Neuronal stem cell (in vitro differentiated cells): ENCODE measurements at regions not wholly inside any gene's neighbourhood (a gene's known extent, or its start where the extent isn't known, plus 50 kb on each side); places are given as distances from the start of the nearest gene placed in this dataset.

ENCODE experiments used
- DNase-seq: peaks from one replicate; pipeline ENCODE4 v3.0.0-alpha.2; 2013; ENCODE audit warnings: low spot score
- H2AFZ ChIP-seq: one replicate; pipeline ENCODE4 v1.6.1; 2013; ENCODE audit warnings: mild to moderate bottlenecking, low read length, inconsistent platforms
- H2AK5ac ChIP-seq: 2 replicates; pipeline ENCODE4 v1.6.1; 2013; ENCODE audit warnings: low read depth, mild to moderate bottlenecking, inconsistent platforms, low read length, moderate library complexity, mixed read lengths
- H2BK120ac ChIP-seq: 2 replicates; pipeline ENCODE4 v1.6.1; 2013; ENCODE audit warnings: low read depth, mild to moderate bottlenecking, inconsistent platforms, low read length, moderate library complexity, mixed read lengths
- H2BK12ac ChIP-seq: one replicate; pipeline ENCODE4 v1.6.1; 2013; ENCODE audit warnings: low read length, inconsistent platforms
- H2BK15ac ChIP-seq: 2 replicates; pipeline ENCODE4 v1.6.1; 2013; ENCODE audit warnings: mild to moderate bottlenecking, low read length, inconsistent platforms, mixed read lengths
- H2BK5ac ChIP-seq: one replicate; pipeline ENCODE4 v1.6.1; 2013; ENCODE audit warnings: inconsistent platforms, mild to moderate bottlenecking, low read length, moderate library complexity
- H3K14ac ChIP-seq: one replicate; pipeline ENCODE4 v1.6.1; 2013; ENCODE audit warnings: low read length, inconsistent platforms
- H3K18ac ChIP-seq: 2 replicates; pipeline ENCODE4 v1.6.1; 2013; ENCODE audit warnings: low read length, inconsistent platforms
- H3K23ac ChIP-seq: 2 replicates; pipeline ENCODE4 v1.6.1; 2013; ENCODE audit warnings: low read depth, mild to moderate bottlenecking, mixed read lengths, low read length, inconsistent platforms; ENCODE audit not compliant: poor library complexity
- H3K27ac ChIP-seq: replicated peaks from 3 replicates; pipeline ENCODE4 v1.5.1; 2013; ENCODE audit warnings: low read length, inconsistent platforms
- H3K27me3 ChIP-seq, 3 experiments: 2 replicates each; pipeline ENCODE4 v1.6.1; 2013; ENCODE audit warnings: low read length in 3 of 3, mild to moderate bottlenecking in 2 of 3, inconsistent platforms in 1 of 3, low read depth in 1 of 3, mixed read lengths in 1 of 3, moderate library complexity in 1 of 3; ENCODE audit not compliant: control insufficient read depth in 3 of 3, insufficient read depth in 3 of 3
- H3K36me3 ChIP-seq, 2 donors: replicated peaks in 1 of 2; 2 replicates each; pipeline ENCODE4 v1.6.1; 2013; ENCODE audit warnings: low read length in 2 of 2; ENCODE audit not compliant: control insufficient read depth in 2 of 2, insufficient read depth in 2 of 2
- H3K4ac ChIP-seq: 2 replicates; pipeline ENCODE4 v1.6.1; 2013; ENCODE audit warnings: inconsistent platforms, mild to moderate bottlenecking, low read length, moderate library complexity
- H3K4me1 ChIP-seq, 2 donors: 1 replicate in 1 of 2; 2 replicates in 1 of 2; pipeline ENCODE4 v1.6.1; 2013; ENCODE audit warnings: low read length in 2 of 2, low read depth in 1 of 2; ENCODE audit not compliant: control insufficient read depth in 2 of 2, insufficient read depth in 1 of 2
- H3K4me2 ChIP-seq: one replicate; pipeline ENCODE4 v1.6.1; 2013; ENCODE audit warnings: mild to moderate bottlenecking, low read length, inconsistent platforms; ENCODE audit not compliant: insufficient read depth, poor library complexity, severe bottlenecking
- H3K4me3 ChIP-seq, 2 donors: 2 replicates each; pipeline ENCODE4 v1.5.1; 2013; ENCODE audit warnings: low read length in 2 of 2, mild to moderate bottlenecking in 2 of 2, inconsistent platforms in 1 of 2, moderate library complexity in 1 of 2
- H3K79me1 ChIP-seq: one replicate; pipeline ENCODE4 v1.6.1; 2013; ENCODE audit warnings: low read depth, mild to moderate bottlenecking, inconsistent platforms, low read length, moderate library complexity
- H3K9ac ChIP-seq: one replicate; pipeline ENCODE4 v1.6.1; 2013; ENCODE audit warnings: mild to moderate bottlenecking, low read depth, low read length, inconsistent platforms; ENCODE audit not compliant: poor library complexity
- H3K9me3 ChIP-seq, 2 donors: replicated peaks in 1 of 2; 2 replicates each; pipeline versions ENCODE3 to v1.6.1; 2013; ENCODE audit warnings: low read length in 2 of 2, mild to moderate bottlenecking in 2 of 2, inconsistent platforms in 1 of 2, low read depth in 1 of 2, mixed read lengths in 1 of 2, moderate library complexity in 1 of 2; ENCODE audit not compliant: control insufficient read depth in 2 of 2, insufficient read depth in 1 of 2
- H4K8ac ChIP-seq: one replicate; pipeline ENCODE4 v1.6.1; 2013; ENCODE audit warnings: low read depth, mild to moderate bottlenecking, inconsistent platforms, low read length, moderate library complexity
- H4K91ac ChIP-seq: one replicate; pipeline ENCODE4 v1.6.1; 2013; ENCODE audit warnings: low read length, low read depth, mild to moderate bottlenecking, inconsistent platforms; ENCODE audit not compliant: poor library complexity
- WGBS, 2 donors: extraction: QIAGEN DNeasy Blood & Tissue Kit; methylation state at CpG; one replicate each; pipeline ENCODE4 v1.1.7; 2013; ENCODE audit warnings: missing lambda C conversion rate in 2 of 2, mixed read lengths in 1 of 2; ENCODE audit not compliant: insufficient read length in 2 of 2, insufficient replicate concordance in 1 of 2; ENCODE audit errors: extremely low coverage in 2 of 2; 5-methylcytosine and 5-hydroxymethylcytosine counted together

DNA sequence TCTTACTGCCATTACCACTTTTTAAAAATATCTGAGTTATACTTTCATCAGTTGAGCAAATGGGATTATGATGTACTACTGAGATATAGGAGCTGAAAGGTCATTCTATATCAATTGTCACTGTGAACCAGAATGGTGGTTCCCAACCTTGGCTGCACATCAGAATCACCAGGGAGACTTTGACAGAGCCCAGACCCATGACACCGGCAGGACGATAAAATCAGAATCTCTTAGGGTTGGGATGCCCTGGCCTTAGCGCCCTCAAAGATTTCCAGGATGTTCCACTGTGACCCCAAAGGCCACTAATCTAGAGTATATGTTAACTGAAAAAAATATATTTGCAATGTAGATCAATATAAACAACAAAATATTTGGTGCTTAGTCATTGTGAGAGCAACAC is 355.1 kb downstream of the LIG4 start:
- Histone ChIP-seq H3K18ac (no peak overlapping the region), H2AK5ac (no peak overlapping the region), H3K4ac (no peak overlapping the region), H3K36me3 (no peaks in the 10 kb centered on the region), H3K9ac (no peak overlapping the region), H2BK120ac (no peak overlapping the region), H2BK12ac (no peak overlapping the region), H4K8ac (no peak overlapping the region), H3K9me3 (no peaks in the 10 kb centered on the region), H3K4me1 (no peaks in the 10 kb centered on the region), H3K27ac (no peak overlapping the region), H4K91ac (no peak overlapping the region), H2BK5ac (no peak overlapping the region), H3K4me3 (no peak overlapping the region), H3K27me3 (peaks cover 0 to 6% (median 3%) of the 10 kb centered on the region in 3 experiments), H3K79me1 (peaks cover 1% of the 10 kb centered on the region), H2AFZ (no peak overlapping the region), H3K23ac (no peak overlapping the region), H3K14ac (no peak overlapping the region), H2BK15ac (no peak overlapping the region), H3K4me2 (no peak overlapping the region)
- no peak for DNase-seq
- WGBS, 2 donors = no CpG with 5 or more reads among the region's 3 CpGs

DNA sequence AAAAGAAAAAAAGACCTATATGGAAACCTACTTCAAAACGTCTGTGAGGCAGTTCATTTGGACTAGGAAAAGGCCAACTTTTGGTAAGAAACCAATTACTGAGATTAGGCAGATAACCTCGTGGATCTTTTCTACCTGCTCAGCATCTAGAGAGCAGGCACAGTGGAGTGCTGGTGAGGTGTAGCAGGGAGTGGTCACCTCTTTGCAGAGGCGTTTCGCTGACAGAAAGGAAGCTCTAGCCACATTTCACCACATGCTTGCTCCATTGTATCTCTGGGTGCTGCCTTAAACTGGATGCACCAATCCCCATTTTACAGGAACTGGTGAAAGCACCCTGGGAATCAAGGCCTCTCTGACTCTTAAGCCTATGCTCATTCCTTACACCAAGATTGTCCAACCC is 360.5 kb downstream of the LIG4 start:
- DNase-seq = no peak
- no peak overlapping the region for H2AFZ ChIP-seq
- no peaks in the 10 kb centered on the region for H3K27me3 ChIP-seq
- no peak overlapping the region for H2BK5ac ChIP-seq
- no peak overlapping the region for H2BK120ac ChIP-seq
- H4K91ac ChIP-seq = no peak overlapping the region
- WGBS, 2 donors = no CpG with 5 or more reads among the region's 4 CpGs
- no peak overlapping the region for H2BK12ac ChIP-seq
- H3K4me3 ChIP-seq = no peak overlapping the region
- H3K27ac ChIP-seq = no peak overlapping the region
- no peak overlapping the region for H2AK5ac ChIP-seq
- H3K4me2 ChIP-seq = no peak overlapping the region
- no peak overlapping the region for H3K9ac ChIP-seq
- no peaks in the 10 kb centered on the region for H3K9me3 ChIP-seq
- H4K8ac ChIP-seq = no peak overlapping the region
- H3K18ac ChIP-seq = no peak overlapping the region
- H3K23ac ChIP-seq = no peak overlapping the region
- H3K4me1 ChIP-seq = peaks cover 0 to 2% of the 10 kb centered on the region in 2 donors
- no peak overlapping the region for H2BK15ac ChIP-seq
- H3K4ac ChIP-seq = no peak overlapping the region
- no peaks in the 10 kb centered on the region for H3K36me3 ChIP-seq
- H3K14ac ChIP-seq = no peak overlapping the region
- H3K79me1 ChIP-seq = peaks cover 1% of the 10 kb centered on the region

DNA sequence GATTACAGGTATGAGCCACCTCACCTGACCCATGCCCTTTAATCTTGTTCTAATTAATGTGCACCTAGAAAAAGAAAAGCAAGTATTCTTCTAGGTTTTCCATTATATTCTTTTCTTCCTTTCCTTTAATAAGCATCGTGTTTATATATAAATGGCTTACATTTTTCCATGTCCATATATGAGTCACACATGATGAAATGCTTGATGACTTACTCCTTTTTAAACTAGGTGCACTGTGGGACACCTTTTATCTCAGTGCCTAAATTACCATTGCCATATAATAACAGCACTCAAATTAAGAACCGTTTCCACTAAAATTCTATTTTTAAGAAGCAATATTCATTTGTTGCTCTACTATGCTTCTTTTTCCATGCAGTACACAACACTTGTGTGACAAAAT is 363.3 kb downstream of the LIG4 start:
- Histone ChIP-seq H3K18ac (no peak overlapping the region), H3K4me2 (no peak overlapping the region), H3K4me3 (no peak overlapping the region), H3K23ac (no peak overlapping the region), H3K4me1 (peaks cover 0 to 7% of the 10 kb centered on the region in 2 donors), H2AFZ (no peak overlapping the region), H2BK120ac (no peak overlapping the region), H3K36me3 (no peaks in the 10 kb centered on the region), H2BK5ac (no peak overlapping the region), H3K27ac (no peak overlapping the region), H2BK12ac (no peak overlapping the region), H4K91ac (no peak overlapping the region), H3K9me3 (no peaks in the 10 kb centered on the region), H3K4ac (no peak overlapping the region), H3K9ac (no peak overlapping the region), H2BK15ac (no peak overlapping the region), H3K27me3 (no peaks in the 10 kb centered on the region), H4K8ac (no peak overlapping the region), H3K79me1 (no peaks in the 10 kb centered on the region), H2AK5ac (no peak overlapping the region), H3K14ac (no peak overlapping the region)
- no CpG with 5 or more reads among the region's 2 CpGs for WGBS, 2 donors
- DNase-seq = no peak

DNA sequence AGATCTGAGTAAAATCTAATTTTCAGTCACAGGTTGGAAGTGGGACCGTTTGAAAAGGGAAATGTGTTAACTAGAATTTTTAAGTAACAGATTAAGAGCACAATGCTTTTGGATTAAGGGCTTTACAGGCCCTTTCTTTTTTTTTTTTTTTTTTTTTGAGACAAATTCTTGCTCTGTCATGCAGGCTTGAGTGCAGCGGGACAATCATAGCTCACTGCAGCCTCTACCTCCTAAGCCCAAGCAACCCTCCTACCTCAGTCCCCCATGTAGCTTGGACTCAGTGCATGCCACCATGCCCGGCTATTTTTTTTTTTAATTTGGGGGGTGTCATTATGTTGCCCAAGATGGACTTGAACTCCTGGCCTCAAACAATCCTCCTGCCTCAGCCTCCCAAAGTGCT is 363.7 kb downstream of the LIG4 start:
- H3K36me3 ChIP-seq = no peaks in the 10 kb centered on the region
- H3K4me2 ChIP-seq = no peak overlapping the region
- H4K91ac ChIP-seq = no peak overlapping the region
- H3K27ac ChIP-seq = no peak overlapping the region
- H2BK15ac ChIP-seq = no peak overlapping the region
- peaks cover 0 to 7% of the 10 kb centered on the region in 2 donors for H3K4me1 ChIP-seq
- no peak overlapping the region for H3K23ac ChIP-seq
- H3K4ac ChIP-seq = no peak overlapping the region
- no peaks in the 10 kb centered on the region for H3K27me3 ChIP-seq
- H2AFZ ChIP-seq = no peak overlapping the region
- H3K9ac ChIP-seq = no peak overlapping the region
- no peak overlapping the region for H2AK5ac ChIP-seq
- no peak overlapping the region for H4K8ac ChIP-seq
- H3K79me1 ChIP-seq = no peaks in the 10 kb centered on the region
- no peak overlapping the region for H2BK12ac ChIP-seq
- H3K18ac ChIP-seq = no peak overlapping the region
- no peak overlapping the region for H2BK5ac ChIP-seq
- H3K4me3 ChIP-seq = no peak overlapping the region
- no peak for DNase-seq
- H2BK120ac ChIP-seq = no peak overlapping the region
- no peak overlapping the region for H3K14ac ChIP-seq
- WGBS, 2 donors = no CpG with 5 or more reads among the region's 3 CpGs
- H3K9me3 ChIP-seq = no peaks in the 10 kb centered on the region
